ENCODE measurements at regions not wholly inside any gene's neighbourhood (a gene's known extent, or its start where the extent isn't known, plus 50 kb on each side); places are given as distances from the start of the nearest gene placed in this dataset.

GRCh38 chr1:168910403-168910802 lies 181.4 kb upstream of the DPT start:
- Histone ChIP-seq H3K36me3 (ENCODE audit: control insufficient read depth in 2 of 3, insufficient read depth in 3 of 3, low read length in 3 of 3) (no peaks in the 10 kb centered on the region), H3K9me3 (ENCODE audit: control insufficient read depth in 2 of 3, low read length in 3 of 3) (no peaks in the 10 kb centered on the region), H3K27me3 (ENCODE audit: control insufficient read depth in 2 of 2, insufficient read depth in 2 of 2, low read length in 2 of 2) (peaks cover 0 to 4% of the 10 kb centered on the region in 2 donors), H3K27ac (ENCODE audit: low read depth, low read length) (no peak overlapping the region), H3K4me1 (ENCODE audit: control insufficient read depth in 2 of 2, insufficient read depth in 2 of 2, low read length in 2 of 2) (no peaks in the 10 kb centered on the region), H3K4me3 (ENCODE audit: low read length) (no peak overlapping the region)
- H3K9me3 Mint-ChIP-seq, result no peaks in the 10 kb centered on the region
- H3K4me3 Mint-ChIP-seq, result no peak overlapping the region
- peaks cover 0 to 6% (median 0%) of the 10 kb centered on the region in 7 donors for H3K4me1 Mint-ChIP-seq
- no peaks in the 10 kb centered on the region for H3K36me3 Mint-ChIP-seq
- H3K27ac Mint-ChIP-seq, result no peak overlapping the region
- CTCF ChIA-PET, result interaction anchor here (0.8 kb wide), 1 partner anchor 336 kb away, joined by 3 read pairs; no protein-coding TSS in a partner anchor
- peaks cover 0 to 12% (median 7%) of the 10 kb centered on the region in 5 donors for H3K27me3 Mint-ChIP-seq
- no peak for ATAC-seq
- no peak for DNase-seq
- POLR2A ChIA-PET, result no interaction called here
- intact Hi-C loops (cut with micrococcal nuclease), result no loop called here

DNA sequence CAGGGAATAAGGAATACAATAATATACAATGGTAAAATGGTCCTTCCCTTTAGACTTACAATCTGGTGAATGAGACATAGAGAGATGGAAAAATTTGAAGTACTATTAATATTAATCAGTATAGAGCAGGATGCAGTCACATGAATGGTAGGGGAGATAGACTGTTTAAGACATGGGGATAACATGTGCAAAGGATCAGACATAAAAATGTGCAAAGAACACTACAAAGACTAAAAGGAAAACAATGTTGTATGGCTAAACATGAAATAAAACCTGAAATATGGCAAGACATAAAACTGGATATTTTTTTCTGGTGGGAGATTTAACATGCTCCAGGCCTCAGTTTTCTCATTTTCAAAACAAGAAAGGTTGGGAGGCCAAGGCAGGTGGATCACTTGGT lies 182.4 kb upstream of the DPT start:
- Mint-ChIP-seq H3K27ac (no peak overlapping the region), H3K27me3 (peaks cover 0 to 12% (median 7%) of the 10 kb centered on the region in 5 donors), H3K9me3 (no peaks in the 10 kb centered on the region), H3K4me3 (no peak overlapping the region), H3K4me1 (peaks cover 0 to 6% (median 0%) of the 10 kb centered on the region in 7 donors), H3K36me3 (no peaks in the 10 kb centered on the region)
- CTCF ChIA-PET, result interaction anchor here (0.8 kb wide), 1 partner anchor 335 kb away, joined by 3 read pairs; no protein-coding TSS in a partner anchor
- ATAC-seq (no peak), DNase-seq (no peak)
- Histone ChIP-seq H3K36me3 (ENCODE audit: control insufficient read depth in 2 of 3, insufficient read depth in 3 of 3, low read length in 3 of 3) (no peaks in the 10 kb centered on the region), H3K27ac (ENCODE audit: low read depth, low read length) (no peak overlapping the region), H3K27me3 (ENCODE audit: control insufficient read depth in 2 of 2, insufficient read depth in 2 of 2, low read length in 2 of 2) (peaks cover 0 to 4% of the 10 kb centered on the region in 2 donors), H3K9me3 (ENCODE audit: control insufficient read depth in 2 of 3, low read length in 3 of 3) (no peaks in the 10 kb centered on the region), H3K4me1 (ENCODE audit: control insufficient read depth in 2 of 2, insufficient read depth in 2 of 2, low read length in 2 of 2) (no peaks in the 10 kb centered on the region), H3K4me3 (ENCODE audit: low read length) (no peak overlapping the region)
- POLR2A ChIA-PET, result no interaction called here
- intact Hi-C loops (cut with micrococcal nuclease), result no loop called here

GRCh38 chr1:168913711-168914463 lies 184.9 kb upstream of the DPT start:
- no peak overlapping the region for H3K27ac Mint-ChIP-seq
- H3K4me3 ChIP-seq (ENCODE audit: low read length), result no peak overlapping the region
- H3K27me3 ChIP-seq (ENCODE audit: control insufficient read depth in 2 of 2, insufficient read depth in 2 of 2, low read length in 2 of 2), result no peaks in the 10 kb centered on the region
- no peaks in the 10 kb centered on the region for H3K9me3 ChIP-seq (ENCODE audit: control insufficient read depth in 2 of 3, low read length in 3 of 3)
- intact Hi-C loops (cut with micrococcal nuclease), result no loop called here
- no peaks in the 10 kb centered on the region for H3K4me1 ChIP-seq (ENCODE audit: control insufficient read depth in 2 of 2, insufficient read depth in 2 of 2, low read length in 2 of 2)
- H3K9me3 Mint-ChIP-seq, result no peaks in the 10 kb centered on the region
- no peaks in the 10 kb centered on the region for H3K36me3 ChIP-seq (ENCODE audit: control insufficient read depth in 2 of 3, insufficient read depth in 3 of 3, low read length in 3 of 3)
- no peaks in the 10 kb centered on the region for H3K36me3 Mint-ChIP-seq
- H3K27ac ChIP-seq (ENCODE audit: low read depth, low read length), result no peak overlapping the region
- POLR2A ChIA-PET, result no interaction called here
- no peak for DNase-seq
- ATAC-seq, result no peak
- H3K27me3 Mint-ChIP-seq, result peaks cover 0 to 15% (median 9%) of the 10 kb centered on the region in 5 donors
- H3K4me3 Mint-ChIP-seq, result no peak overlapping the region
- CTCF ChIA-PET, result no interaction called here
- no peaks in the 10 kb centered on the region for H3K4me1 Mint-ChIP-seq

- Histone ChIP-seq H3K36me3 (ENCODE audit: control insufficient read depth in 2 of 3, insufficient read depth in 3 of 3, low read length in 3 of 3) (no peaks in the 10 kb centered on the region), H3K4me1 (ENCODE audit: control insufficient read depth in 2 of 2, insufficient read depth in 2 of 2, low read length in 2 of 2) (no peaks in the 10 kb centered on the region), H3K4me3 (ENCODE audit: low read length) (no peak overlapping the region), H3K27ac (ENCODE audit: low read depth, low read length) (no peak overlapping the region), H3K27me3 (ENCODE audit: control insufficient read depth in 2 of 2, insufficient read depth in 2 of 2, low read length in 2 of 2) (no peaks in the 10 kb centered on the region), H3K9me3 (ENCODE audit: control insufficient read depth in 2 of 3, low read length in 3 of 3) (no peaks in the 10 kb centered on the region)
- no peaks in the 10 kb centered on the region for H3K9me3 Mint-ChIP-seq
- H3K4me3 Mint-ChIP-seq, result no peak overlapping the region
- H3K36me3 Mint-ChIP-seq, result no peaks in the 10 kb centered on the region
- intact Hi-C loops (cut with micrococcal nuclease), result no loop called here
- CTCF ChIA-PET, result no interaction called here
- POLR2A ChIA-PET, result no interaction called here
- H3K27me3 Mint-ChIP-seq, result peaks cover 0 to 15% (median 3%) of the 10 kb centered on the region in 5 donors
- ATAC-seq (no peak), DNase-seq (no peak)
- peaks cover 0 to 7% (median 0%) of the 10 kb centered on the region in 7 donors for H3K4me1 Mint-ChIP-seq
- H3K27ac Mint-ChIP-seq, result no peak overlapping the region
Measured at GRCh38 chr1:168917309-168917708, 188.3 kb upstream of the DPT start.

- Mint-ChIP-seq H3K9me3 (no peaks in the 10 kb centered on the region), H3K4me1 (peaks cover 0 to 7% (median 0%) of the 10 kb centered on the region in 7 donors), H3K36me3 (no peaks in the 10 kb centered on the region)
Measured at GRCh38 chr1:168917796-168918195, 188.7 kb upstream of the ATP1B1 start.

DNA sequence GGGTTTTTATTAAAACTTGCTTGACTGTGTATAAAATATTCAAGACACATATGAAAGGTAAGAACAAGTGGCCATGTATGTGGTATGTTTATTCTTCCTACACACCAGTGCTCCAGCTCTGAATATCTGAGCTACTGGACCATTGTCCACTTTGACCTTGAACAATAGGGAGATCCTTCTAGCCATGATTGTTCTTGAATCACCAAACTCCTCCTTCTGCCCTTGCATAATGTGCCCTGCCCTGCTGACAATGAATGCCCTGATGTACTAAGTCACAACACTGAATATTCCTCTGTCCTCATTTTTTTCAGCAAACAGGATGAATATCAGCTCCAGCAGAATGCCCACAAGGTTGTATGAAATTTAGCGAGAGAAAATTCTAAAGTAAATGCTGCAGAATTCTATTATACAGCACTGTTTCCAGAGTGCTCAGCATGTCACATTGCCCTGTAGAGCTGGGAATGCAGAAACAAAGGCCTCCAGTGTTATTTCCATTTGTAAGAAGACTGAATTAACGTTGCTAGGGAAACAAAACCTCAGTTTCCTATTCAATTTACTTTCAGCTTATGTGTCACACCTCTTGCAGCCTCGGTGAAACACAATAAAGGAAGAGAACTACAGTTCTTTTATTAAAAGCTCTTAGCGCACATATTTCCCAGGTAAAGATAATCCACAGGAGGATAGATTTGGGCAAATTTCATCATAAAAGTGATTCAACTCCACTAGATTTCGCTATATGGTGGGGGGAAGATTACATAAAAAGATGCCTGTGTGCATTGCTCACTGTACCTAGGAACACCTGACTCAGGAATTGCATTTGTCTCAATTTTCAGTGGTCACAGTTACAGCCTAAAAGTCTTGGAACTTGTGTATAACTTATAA lies 187.4 kb upstream of the ATP1B1 start:
- Mint-ChIP-seq H3K4me3 (no peak overlapping the region), H3K36me3 (no peaks in the 10 kb centered on the region), H3K27ac (peak overlapping the region in 1 of 9 donors; percentile 9), H3K9me3 (no peaks in the 10 kb centered on the region), H3K27me3 (peaks cover 0 to 17% (median 0%) of the 10 kb centered on the region in 5 donors), H3K4me1 (peaks cover 0 to 11% (median 0%) of the 10 kb centered on the region in 7 donors)
- Histone ChIP-seq H3K9me3 (ENCODE audit: control insufficient read depth in 2 of 3, low read length in 3 of 3) (no peaks in the 10 kb centered on the region), H3K36me3 (ENCODE audit: control insufficient read depth in 2 of 3, insufficient read depth in 3 of 3, low read length in 3 of 3) (no peaks in the 10 kb centered on the region), H3K4me1 (ENCODE audit: control insufficient read depth in 2 of 2, insufficient read depth in 2 of 2, low read length in 2 of 2) (no peaks in the 10 kb centered on the region), H3K27ac (ENCODE audit: low read depth, low read length) (no peak overlapping the region), H3K4me3 (ENCODE audit: low read length) (no peak overlapping the region), H3K27me3 (ENCODE audit: control insufficient read depth in 2 of 2, insufficient read depth in 2 of 2, low read length in 2 of 2) (no peaks in the 10 kb centered on the region)
- no peak for DNase-seq
- intact Hi-C loops (cut with micrococcal nuclease), result no loop called here
- ChIA-PET POLR2A (no interaction called here), CTCF (no interaction called here)
- no peak for ATAC-seq

More at GRCh38 chr1:168917796-168918195, 188.7 kb upstream of the ATP1B1 start:
- Histone ChIP-seq H3K4me1 (ENCODE audit: control insufficient read depth in 2 of 2, insufficient read depth in 2 of 2, low read length in 2 of 2) (no peaks in the 10 kb centered on the region), H3K27me3 (ENCODE audit: control insufficient read depth in 2 of 2, insufficient read depth in 2 of 2, low read length in 2 of 2) (no peaks in the 10 kb centered on the region), H3K27ac (ENCODE audit: low read depth, low read length) (no peak overlapping the region), H3K36me3 (ENCODE audit: control insufficient read depth in 2 of 3, insufficient read depth in 3 of 3, low read length in 3 of 3) (no peaks in the 10 kb centered on the region), H3K4me3 (ENCODE audit: low read length) (no peak overlapping the region), H3K9me3 (ENCODE audit: control insufficient read depth in 2 of 3, low read length in 3 of 3) (no peaks in the 10 kb centered on the region)
- no peak overlapping the region for H3K27ac Mint-ChIP-seq
- ChIA-PET POLR2A (no interaction called here), CTCF (no interaction called here)
- ATAC-seq (no peak), DNase-seq (no peak)
- intact Hi-C loops (cut with micrococcal nuclease), result no loop called here
- no peak overlapping the region for H3K4me3 Mint-ChIP-seq
- H3K27me3 Mint-ChIP-seq, result peaks cover 0 to 15% (median 3%) of the 10 kb centered on the region in 5 donors

Measured in naive thymus-derived CD4-positive, alpha-beta T cell (primary cell).